ENCODE measurements at regions not wholly inside any gene's neighbourhood (a gene's known extent, or its start where the extent isn't known, plus 50 kb on each side); places are given as distances from the start of the nearest gene placed in this dataset.

- no peak for TF ChIP-seq SPI1 (IDR thresholded peaks at IDR 0.05; ENCODE audit: borderline replicate concordance, insufficient read depth, low read depth, low read length)
- no peak for TF ChIP-seq ZNF274 (IDR thresholded peaks at IDR 0.05; ENCODE audit: insufficient read depth, insufficient read length)
- TF ChIP-seq EP300 (IDR thresholded peaks at IDR 0.05; ENCODE audit: borderline replicate concordance in 1 of 2, control insufficient read depth in 1 of 2, low read depth in 2 of 2, low read length in 2 of 2): no peak
- TF ChIP-seq CTCF (IDR thresholded peaks at IDR 0.05 in 2 of 3, conservative IDR thresholded peaks at IDR 0.05 in 1 of 3; ENCODE audit: control insufficient read depth in 2 of 3, extremely low read depth in 1 of 3, insufficient read depth in 1 of 3, low read depth in 3 of 3, low read length in 3 of 3): peak; percentile 38 to 54 (median 39); a peak in 3 of 6 replicates
- TF ChIP-seq E2F4 (IDR thresholded peaks at IDR 0.05; ENCODE audit: low read depth, low read length): no peak
- no peak for TF ChIP-seq SP1 (IDR thresholded peaks at IDR 0.05; ENCODE audit: low read depth, low read length)
- TF ChIP-seq JUND (IDR thresholded peaks at IDR 0.05; ENCODE audit: low read depth, low read length): no peak
- TF ChIP-seq NFYB (IDR thresholded peaks at IDR 0.05; ENCODE audit: insufficient read depth, low read depth, low read length): no peak
These were observed 676.7 kb upstream of the SPRY2 start for GRCh38 chr13:81017513-81018152.

Measured in GM12878 (cell line).